ENCODE measurements at regions not wholly inside any gene's neighbourhood (a gene's known extent, or its start where the extent isn't known, plus 50 kb on each side); places are given as distances from the start of the nearest gene placed in this dataset.

GRCh38 chr2:224158061-224158460 is 119.0 kb upstream of the SERPINE2 start:
- H3K4me2 ChIP-seq (ENCODE audit: control insufficient read depth, extremely low read depth, insufficient read depth, low read depth, low read length) = no peak overlapping the region
- no peak overlapping the region for H3K9ac ChIP-seq (ENCODE audit: control insufficient read depth, extremely low read depth, insufficient read depth, low read length)
- no peaks in the 10 kb centered on the region for H4K20me1 ChIP-seq (ENCODE audit: control insufficient read depth, extremely low read depth, insufficient read depth, low read length)
- DNase-seq (ENCODE audit: low read depth, low spot score) = no peak
- no peaks in the 10 kb centered on the region for H3K27me3 ChIP-seq (ENCODE audit: control insufficient read depth, extremely low read depth, insufficient read depth, low read length)
- peaks cover 3% of the 10 kb centered on the region for H3K4me1 ChIP-seq (ENCODE audit: control insufficient read depth, extremely low read depth, insufficient read depth, low read length)
- H3K36me3 ChIP-seq (ENCODE audit: control insufficient read depth in 2 of 2, extremely low read depth in 1 of 2, insufficient read depth in 2 of 2, low read length in 2 of 2) = no peaks in the 10 kb centered on the region
- dilution Hi-C loops (cut with MboI; ENCODE audit: extremely low pct_ligation_motif_present, low sequenced_read_pairs) = no loop called here
- FAIRE-seq = no peak
- H3K27ac ChIP-seq (ENCODE audit: control insufficient read depth, insufficient read depth, low read length) = no peak overlapping the region
- no peak overlapping the region for H3K4me3 ChIP-seq (ENCODE audit: control insufficient read depth in 2 of 3, extremely low read depth in 1 of 3, insufficient read depth in 2 of 3, low read depth in 1 of 3, low read length in 3 of 3)
- no peaks in the 10 kb centered on the region for H3K79me2 ChIP-seq (ENCODE audit: control insufficient read depth, insufficient read depth, low read length)
- H3K9me3 ChIP-seq (ENCODE audit: control insufficient read depth, low read depth, low read length) = no peaks in the 10 kb centered on the region
- H2AFZ ChIP-seq (ENCODE audit: control insufficient read depth, low read length) = no peak overlapping the region
- no peak for TF ChIP-seq EZH2 (IDR thresholded peaks at IDR 0.05; ENCODE audit: low read length)
- TF ChIP-seq CTCF (optimal IDR thresholded peaks at IDR 0.05 in 1 of 3, IDR thresholded peaks at IDR 0.05 in 1 of 3, conservative IDR thresholded peaks at IDR 0.05 in 1 of 3; ENCODE audit: extremely low read depth in 1 of 3, insufficient read depth in 2 of 3, low read length in 3 of 3) = no peak
- H3K9me1 ChIP-seq (ENCODE audit: control insufficient read depth, extremely low read depth, insufficient read depth, low read length) = no peaks in the 10 kb centered on the region

GRCh38 chr2:224157655-224158054 is 118.6 kb upstream of the SERPINE2 start:
- no peaks in the 10 kb centered on the region for H3K9me1 ChIP-seq (ENCODE audit: control insufficient read depth, extremely low read depth, insufficient read depth, low read length)
- no peaks in the 10 kb centered on the region for H3K36me3 ChIP-seq (ENCODE audit: control insufficient read depth in 2 of 2, extremely low read depth in 1 of 2, insufficient read depth in 2 of 2, low read length in 2 of 2)
- no peak overlapping the region for H3K4me3 ChIP-seq (ENCODE audit: control insufficient read depth in 2 of 3, extremely low read depth in 1 of 3, insufficient read depth in 2 of 3, low read depth in 1 of 3, low read length in 3 of 3)
- H3K27me3 ChIP-seq (ENCODE audit: control insufficient read depth, extremely low read depth, insufficient read depth, low read length) = no peaks in the 10 kb centered on the region
- no peak for DNase-seq (ENCODE audit: low read depth, low spot score)
- peaks cover 3% of the 10 kb centered on the region for H3K4me1 ChIP-seq (ENCODE audit: control insufficient read depth, extremely low read depth, insufficient read depth, low read length)
- no peaks in the 10 kb centered on the region for H4K20me1 ChIP-seq (ENCODE audit: control insufficient read depth, extremely low read depth, insufficient read depth, low read length)
- FAIRE-seq = peak; percentile 29
- dilution Hi-C loops (cut with MboI; ENCODE audit: extremely low pct_ligation_motif_present, low sequenced_read_pairs) = no loop called here
- H3K79me2 ChIP-seq (ENCODE audit: control insufficient read depth, insufficient read depth, low read length) = no peaks in the 10 kb centered on the region
- no peaks in the 10 kb centered on the region for H3K9me3 ChIP-seq (ENCODE audit: control insufficient read depth, low read depth, low read length)
- H3K27ac ChIP-seq (ENCODE audit: control insufficient read depth, insufficient read depth, low read length) = no peak overlapping the region
- H3K4me2 ChIP-seq (ENCODE audit: control insufficient read depth, extremely low read depth, insufficient read depth, low read depth, low read length) = no peak overlapping the region
- H2AFZ ChIP-seq (ENCODE audit: control insufficient read depth, low read length) = no peak overlapping the region
- TF ChIP-seq CTCF (optimal IDR thresholded peaks at IDR 0.05 in 1 of 3, IDR thresholded peaks at IDR 0.05 in 1 of 3, conservative IDR thresholded peaks at IDR 0.05 in 1 of 3; ENCODE audit: extremely low read depth in 1 of 3, insufficient read depth in 2 of 3, low read length in 3 of 3) (no peak), EZH2 (IDR thresholded peaks at IDR 0.05; ENCODE audit: low read length) (no peak)
- H3K9ac ChIP-seq (ENCODE audit: control insufficient read depth, extremely low read depth, insufficient read depth, low read length) = no peak overlapping the region
